ENCODE measurements at regions not wholly inside any gene's neighbourhood (a gene's known extent, or its start where the extent isn't known, plus 50 kb on each side); places are given as distances from the start of the nearest gene placed in this dataset.

- TF ChIP-seq, protein P1, sequence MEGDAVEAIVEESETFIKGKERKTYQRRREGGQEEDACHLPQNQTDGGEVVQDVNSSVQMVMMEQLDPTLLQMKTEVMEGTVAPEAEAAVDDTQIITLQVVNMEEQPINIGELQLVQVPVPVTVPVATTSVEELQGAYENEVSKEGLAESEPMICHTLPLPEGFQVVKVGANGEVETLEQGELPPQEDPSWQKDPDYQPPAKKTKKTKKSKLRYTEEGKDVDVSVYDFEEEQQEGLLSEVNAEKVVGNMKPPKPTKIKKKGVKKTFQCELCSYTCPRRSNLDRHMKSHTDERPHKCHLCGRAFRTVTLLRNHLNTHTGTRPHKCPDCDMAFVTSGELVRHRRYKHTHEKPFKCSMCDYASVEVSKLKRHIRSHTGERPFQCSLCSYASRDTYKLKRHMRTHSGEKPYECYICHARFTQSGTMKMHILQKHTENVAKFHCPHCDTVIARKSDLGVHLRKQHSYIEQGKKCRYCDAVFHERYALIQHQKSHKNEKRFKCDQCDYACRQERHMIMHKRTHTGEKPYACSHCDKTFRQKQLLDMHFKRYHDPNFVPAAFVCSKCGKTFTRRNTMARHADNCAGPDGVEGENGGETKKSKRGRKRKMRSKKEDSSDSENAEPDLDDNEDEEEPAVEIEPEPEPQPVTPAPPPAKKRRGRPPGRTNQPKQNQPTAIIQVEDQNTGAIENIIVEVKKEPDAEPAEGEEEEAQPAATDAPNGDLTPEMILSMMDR (IDR thresholded peaks at IDR 0.05) = no peak
- TF ChIP-seq POLR2A (IDR thresholded peaks at IDR 0.05; ENCODE audit: low read depth) = no peak
- no peak for TF ChIP-seq EP300 (IDR thresholded peaks at IDR 0.05)
- no peak for TF ChIP-seq POLR2AphosphoS5 (IDR thresholded peaks at IDR 0.05)
Observed at GRCh38 chr1:56334047-56334446, 245.3 kb downstream of the PLPP3 start.
